NCI-H1048 (cell line): ENCODE measurements at regions not wholly inside any gene's neighbourhood (a gene's known extent, or its start where the extent isn't known, plus 50 kb on each side); places are given as distances from the start of the nearest gene placed in this dataset.

Experiments
- DNase-seq: peaks from one replicate; lab custom pipeline; 2025; lab: John Stamatoyannopoulos, UW

DNA sequence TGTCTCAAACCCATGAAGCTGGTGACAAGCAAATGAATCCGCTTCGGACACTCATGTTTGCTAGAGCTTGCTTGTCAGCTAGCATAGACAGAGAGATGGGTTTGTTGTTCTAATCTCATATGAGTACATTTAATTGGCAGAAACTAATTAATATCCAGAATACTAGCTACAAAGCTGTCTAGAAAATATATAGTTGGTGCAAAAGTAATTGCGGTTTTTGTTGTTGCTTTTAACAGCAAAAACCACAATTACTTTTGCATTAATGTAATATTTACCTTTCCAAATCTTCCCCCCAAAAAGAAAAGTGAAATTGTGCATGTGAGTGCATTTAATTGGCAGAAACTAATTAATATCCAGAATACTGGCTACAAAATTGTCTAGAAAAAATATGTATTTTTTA, 1115.2 kb downstream of the TDRD15 start:
- no peak for DNase-seq

DNA sequence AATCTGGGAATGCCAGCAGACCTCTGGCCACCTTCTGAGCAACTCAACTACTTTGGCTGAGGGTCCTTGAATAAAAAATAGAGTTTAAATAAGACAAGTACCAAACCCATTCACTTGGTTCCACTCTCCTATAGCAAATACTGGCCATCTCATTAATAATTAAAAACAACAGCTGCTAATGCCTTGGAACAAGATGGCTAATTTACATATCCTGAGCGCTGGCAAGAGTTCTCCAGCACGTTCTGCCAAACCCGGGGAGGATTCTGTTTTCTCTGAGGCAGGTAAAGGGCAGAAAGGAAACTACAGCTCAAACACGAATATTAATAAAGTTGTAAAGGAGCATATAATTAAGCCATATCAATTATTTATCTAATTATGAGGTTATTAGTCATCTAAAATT, 1123.7 kb downstream of the TDRD15 start:
- DNase-seq = no peak

DNA sequence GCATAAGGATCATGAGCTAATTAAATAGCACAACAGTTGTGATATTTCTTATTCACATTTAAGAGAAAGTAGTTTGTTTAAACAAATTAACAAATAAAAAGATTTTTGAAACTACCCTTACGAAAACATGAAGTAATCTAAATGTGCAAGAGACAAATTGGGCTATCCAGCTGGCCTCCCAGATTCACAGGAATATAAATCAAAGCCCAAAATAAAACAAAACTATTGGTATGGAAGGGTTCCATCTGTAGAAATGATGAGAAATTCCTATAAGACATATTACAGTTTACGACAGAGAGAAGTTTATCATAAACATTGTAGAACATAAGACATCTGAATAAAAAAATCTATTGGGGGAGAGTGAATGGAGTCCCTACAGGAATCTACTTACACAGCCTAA, 1125.1 kb downstream of the TDRD15 start:
- DNase-seq = no peak

DNA sequence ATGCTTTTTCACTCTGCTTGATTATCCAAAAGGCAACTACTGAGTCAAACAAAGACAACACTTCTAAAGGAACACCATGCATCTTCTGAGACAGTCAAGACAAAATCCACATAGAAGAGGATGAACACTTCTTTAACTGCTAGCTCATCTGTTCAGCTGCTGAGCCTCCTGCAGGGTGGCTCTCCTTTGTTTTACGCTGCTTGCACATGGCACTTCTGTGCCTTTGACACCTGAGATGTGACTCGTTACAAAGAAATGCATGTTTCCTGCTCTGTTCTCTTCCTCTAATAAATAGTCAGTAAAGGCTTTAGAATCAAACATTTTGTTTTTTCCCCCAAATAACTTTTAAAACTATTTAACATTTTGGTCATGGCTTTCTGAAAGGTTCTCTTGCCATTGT, 1129.4 kb downstream of the TDRD15 start:
- no peak for DNase-seq

DNA sequence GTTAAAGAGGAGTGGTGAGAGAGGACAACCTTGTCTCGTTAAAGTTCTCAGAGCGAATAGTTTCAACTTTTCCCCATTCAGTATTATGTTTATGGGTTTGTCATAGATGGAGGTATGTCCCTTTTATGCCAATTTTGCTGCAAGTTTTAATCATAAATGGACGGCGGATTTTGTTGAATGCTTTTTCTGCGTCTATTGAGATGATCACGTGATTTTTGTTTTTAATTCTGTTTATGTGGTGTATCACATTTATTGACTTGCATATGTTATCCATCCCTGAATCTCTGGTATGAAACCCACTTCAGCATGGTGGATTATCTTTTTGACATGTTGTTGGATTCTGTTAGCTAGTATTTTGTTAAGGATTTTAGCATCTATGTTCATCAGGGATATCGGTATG, 1123.8 kb upstream of the KLHL29 start:
- no peak for DNase-seq

DNA sequence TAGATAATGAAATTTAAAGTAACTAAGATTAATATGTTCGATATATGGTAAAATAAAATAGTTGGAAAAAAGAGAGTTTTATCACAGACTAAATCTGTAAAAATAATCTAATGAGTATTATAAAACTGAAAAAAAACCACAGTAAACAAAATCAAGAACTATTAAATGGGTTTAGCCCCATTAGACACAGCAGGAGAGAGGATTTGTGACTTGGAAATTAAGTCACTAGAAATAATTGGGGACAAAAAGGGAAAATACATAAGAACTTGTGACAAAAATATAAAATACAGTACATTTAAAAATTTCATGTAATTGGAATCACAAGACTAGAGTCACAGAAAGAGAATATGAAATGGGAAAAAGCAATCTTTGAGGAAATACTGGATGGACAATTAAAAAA, 1114.6 kb upstream of the KLHL29 start:
- DNase-seq = no peak

DNA sequence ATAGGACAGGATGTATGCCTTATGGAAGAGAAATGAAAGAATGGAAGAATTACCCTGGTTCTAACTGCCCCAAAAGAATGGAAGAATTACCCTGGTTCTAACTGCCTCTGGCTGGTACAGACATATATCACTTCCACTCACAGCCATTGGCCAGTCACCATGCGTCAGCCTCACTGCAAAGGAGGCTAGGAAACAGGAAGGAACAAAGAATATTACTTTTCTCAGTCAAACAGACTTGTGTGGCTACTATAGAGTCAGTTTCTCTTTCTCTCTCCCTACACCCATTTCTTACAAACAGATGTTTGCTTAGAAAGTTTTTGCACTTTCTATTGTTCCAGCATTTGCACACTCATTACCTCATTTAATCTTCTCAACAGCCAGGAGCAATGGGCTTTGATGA, 1111.1 kb upstream of the KLHL29 start:
- no peak for DNase-seq

DNA sequence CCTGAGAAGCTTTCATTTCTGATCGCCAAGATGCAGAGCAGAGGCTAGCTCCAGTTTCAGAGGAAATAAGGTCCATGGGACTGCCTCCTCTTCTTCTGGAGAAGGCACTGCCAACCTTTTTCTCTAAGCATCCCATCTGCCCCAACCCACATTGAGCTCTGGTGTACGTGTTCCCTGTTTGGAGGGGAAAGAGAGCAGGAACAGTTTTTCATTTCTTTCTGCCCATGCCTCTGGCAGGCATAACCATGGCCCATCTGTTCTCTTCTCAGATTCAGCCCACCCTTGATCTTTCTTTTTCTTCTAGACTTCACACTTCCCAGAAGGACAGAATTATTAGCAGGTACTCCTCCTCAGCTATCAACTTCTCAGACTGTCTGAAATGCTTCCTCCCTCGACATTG, 1110.3 kb upstream of the KLHL29 start:
- DNase-seq = no peak

DNA sequence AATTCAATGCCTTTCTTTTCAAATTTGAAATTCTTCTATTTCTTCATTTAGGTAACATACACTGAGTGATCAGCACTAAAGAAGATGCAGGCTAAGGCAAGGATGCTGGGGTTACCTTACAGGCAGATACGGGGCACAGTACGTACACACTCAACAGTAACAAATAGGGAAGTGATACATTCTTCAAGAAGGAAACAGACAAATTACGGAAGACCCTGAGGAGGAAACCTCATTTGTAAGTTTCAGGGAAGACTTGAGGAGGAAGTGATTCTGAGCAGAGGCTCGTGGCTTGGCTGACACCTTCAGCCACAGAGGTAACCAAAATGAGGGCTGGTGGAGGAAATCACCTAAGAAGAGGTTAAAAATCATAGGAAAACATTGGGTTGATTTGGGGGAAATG, 1108.3 kb upstream of the KLHL29 start:
- no peak for DNase-seq

DNA sequence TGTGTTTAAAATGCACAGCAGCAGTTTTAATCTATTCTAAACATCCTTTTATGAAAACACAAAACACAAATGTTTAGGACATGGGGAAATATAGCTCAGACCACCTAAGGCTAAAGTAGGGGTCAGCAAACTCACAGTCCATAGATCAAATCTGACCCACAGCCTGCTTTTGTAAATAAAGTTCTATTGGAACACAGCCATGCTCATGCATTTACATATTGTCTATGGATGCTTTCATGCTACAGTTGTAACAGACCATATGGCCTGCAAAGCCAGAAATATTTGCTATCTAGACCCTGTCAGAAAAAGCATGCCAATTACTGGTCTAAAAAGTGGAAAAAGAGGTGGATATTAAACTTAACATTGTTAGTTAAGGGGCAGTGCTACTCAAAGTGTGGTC, 1105.4 kb upstream of the KLHL29 start:
- DNase-seq = no peak

DNA sequence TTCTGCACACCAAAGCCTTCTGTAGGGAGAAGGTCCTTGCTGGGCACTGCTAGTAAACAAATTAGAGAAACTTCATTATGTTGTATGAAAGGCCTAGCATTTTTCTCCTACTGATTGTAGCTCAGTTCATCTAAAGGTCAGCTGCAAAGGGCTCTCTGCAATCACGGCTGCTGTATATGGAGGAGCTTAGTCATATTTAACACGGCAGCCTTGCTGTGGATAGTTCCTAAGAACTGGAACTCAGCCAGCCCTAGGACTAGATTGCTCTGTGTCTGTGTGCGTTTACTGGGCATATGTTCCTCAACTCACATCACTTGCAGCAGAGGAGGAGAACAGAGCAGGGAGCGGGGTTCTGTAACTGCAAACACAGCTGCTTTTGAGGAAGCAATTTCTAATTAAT, 1103.9 kb upstream of the KLHL29 start:
- no peak for DNase-seq

DNA sequence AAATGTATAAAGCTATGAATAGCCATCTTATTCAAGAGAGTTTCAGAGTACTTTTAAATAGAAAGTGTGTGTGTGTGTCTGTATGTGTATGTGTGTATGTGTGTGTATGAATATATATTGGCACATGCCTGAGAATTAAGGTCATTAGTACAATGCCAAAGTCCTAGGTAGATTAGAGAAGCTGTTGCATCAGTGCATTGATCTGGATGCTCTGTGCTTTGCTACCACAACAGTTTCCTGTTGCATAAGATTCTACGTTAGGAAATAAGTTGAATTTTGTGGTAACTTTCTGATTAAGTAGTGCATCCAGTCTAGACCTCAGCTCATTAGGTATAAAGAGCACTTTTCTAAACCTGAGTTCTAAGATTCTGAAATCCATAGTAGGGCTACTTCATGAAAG, 1102.8 kb upstream of the KLHL29 start:
- DNase-seq = no peak

DNA sequence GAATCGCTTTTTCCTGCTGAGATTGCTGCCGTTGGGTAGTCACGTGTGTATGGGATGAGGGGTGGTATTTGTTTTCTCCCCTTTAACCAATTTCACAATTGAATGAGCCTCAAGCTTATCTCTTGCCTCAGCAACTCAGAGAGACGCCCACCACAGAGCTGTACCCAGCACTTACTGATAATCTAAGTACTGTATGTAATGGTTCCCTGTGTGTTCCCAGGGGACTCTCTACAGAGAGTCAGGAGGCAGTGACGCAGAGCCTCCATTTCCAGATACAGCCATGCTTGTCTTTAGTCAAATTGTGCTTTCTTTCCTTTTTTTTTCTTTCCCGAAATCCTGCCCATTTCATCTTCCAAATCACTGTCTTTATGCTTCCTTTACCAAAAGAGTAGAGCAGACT, 1102.1 kb upstream of the KLHL29 start:
- DNase-seq = no peak

DNA sequence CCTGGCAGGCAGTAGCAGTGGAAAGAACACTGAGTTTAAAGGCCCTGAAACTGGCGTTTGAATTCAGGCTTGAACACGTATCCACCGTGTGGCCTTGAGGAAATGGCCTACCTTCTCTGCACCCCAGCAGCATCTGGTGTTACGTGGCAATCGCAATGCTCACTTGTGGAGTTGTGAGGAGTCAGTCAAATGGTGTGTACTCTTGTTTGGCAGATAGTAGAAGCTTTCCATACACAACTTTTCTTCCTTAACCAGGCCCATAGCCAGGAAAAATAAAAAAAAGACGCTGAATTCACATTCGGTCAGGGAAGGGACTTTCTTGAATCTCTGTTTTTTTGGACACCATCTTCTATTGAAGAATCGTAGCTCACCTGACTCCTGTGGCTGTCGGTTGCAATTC, 1101.5 kb upstream of the KLHL29 start:
- no peak for DNase-seq

DNA sequence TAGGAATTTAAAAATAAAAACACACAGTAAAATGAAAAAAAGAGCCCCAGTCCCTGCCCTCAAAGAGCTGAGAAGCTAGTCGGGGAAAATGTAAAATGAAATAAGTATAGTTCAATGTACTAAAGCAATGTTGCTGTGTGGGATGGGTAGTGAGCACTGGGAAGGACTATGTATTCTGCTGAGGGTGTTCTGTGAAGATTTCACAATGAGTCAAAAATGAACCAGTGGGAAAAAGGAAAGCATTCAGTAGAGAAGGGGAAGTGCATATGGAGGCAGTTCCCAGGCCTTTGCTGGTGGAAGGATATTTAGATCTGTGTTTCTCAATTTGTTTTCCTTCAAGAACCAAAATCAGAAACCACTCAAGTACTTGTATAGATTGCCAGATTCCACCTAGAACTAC, 1094.7 kb upstream of the KLHL29 start:
- no peak for DNase-seq

DNA sequence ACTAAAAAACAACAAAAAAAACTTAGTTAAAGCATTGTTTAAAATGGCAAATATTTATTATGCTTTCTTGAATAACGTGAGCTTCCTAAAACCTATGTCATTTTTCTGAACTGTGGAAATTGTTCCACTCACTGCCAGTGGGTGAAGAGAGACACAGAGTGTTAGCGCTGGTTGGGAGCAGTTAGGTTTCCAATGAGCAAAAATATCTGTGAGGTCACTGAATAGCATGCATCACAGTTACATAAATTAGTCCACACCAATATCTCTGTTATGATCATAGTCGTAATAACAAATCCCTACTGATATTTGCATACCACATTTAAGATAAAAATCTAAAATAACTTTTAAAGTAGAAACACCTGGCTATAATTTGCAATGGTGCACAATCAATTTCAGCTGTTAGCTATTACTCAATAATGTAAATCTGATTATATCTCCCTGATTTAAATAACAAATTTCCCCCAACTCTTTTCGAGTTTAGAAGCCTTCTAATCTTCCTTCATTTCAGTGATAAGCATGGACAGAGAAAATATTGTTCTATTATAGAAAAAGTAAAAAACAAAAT, 1094.0 kb upstream of the KLHL29 start:
- peak; percentile 87 for DNase-seq

DNA sequence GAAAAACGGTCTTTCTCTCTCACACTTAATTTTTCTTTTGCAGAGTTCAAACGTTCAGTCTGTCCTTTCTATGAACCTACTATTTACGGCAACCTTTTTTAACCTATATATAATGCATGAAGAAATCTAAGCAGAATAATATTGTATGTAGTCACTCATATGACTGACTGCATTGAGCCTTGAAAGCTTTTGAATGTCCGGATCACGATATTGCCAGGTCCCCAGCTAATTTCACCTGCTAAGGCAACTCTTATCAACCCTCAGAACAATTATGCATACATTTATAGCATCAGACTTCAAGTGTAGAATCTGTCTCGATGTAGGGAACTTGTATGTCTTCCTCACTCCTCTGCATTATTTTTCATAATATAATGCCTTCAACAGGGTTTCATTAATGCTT, 1083.8 kb upstream of the KLHL29 start:
- DNase-seq = no peak

DNA sequence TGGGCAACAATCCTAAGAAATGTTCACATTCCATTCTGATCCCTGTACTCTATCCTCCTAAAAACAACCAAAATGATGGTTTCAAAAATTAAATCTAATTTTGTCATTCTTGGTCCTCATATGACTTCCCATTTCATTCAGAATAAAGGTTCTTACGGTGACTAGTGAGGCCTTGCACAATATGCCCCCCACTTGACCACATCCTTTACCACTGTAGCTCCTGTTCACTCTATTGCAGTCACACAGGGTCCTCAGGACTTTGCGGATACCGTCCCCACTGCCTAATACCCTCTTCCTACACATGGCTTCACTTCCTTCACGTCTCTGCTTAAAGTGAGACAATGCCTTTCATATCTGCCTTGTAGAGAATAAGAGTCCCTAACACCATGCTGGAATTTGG, 1058.7 kb upstream of the KLHL29 start:
- DNase-seq = no peak

DNA sequence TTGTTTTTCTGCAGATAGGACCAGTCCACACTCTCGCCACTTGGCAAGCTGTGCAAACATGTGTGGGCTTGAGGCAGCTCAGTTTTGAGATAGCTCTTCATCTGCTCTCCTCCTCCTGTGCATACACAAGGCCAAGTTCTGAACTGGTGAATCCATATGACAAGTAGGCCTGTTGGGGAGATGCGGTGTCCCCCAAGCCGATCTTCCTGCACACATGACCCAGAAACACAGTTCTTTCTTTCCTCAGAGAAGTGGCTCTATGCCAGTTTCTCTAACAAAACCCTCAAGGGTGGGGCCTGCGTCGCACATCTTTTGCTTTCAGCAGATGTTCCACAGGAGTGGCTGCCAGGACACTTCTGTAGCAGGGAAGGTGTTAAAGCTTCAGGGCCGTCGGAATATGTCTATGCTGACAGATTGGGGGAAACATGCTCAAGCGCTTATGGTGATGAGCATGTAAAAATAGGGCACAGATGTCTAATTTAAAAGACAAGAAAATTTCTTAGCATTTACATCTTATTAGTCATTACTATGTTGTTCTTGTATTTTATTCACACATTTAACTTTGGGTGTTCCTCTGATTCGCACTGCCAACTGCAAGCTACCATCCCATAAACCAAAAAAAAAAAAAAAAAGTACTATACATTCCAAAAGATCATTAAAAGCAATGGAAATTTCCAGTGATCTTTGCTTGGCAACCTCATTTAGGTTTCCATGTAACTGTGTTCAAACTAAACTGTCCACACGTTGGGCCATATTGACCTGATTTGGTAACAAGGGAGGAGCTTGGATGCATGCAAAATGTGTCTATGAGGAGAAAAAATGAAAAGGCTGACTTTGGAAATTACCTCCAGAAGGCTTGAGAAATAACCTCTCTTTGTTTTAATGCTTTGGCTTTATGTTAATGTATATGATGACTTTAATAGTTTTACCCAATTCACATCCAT, 1055.5 kb upstream of the KLHL29 start:
- no peak for DNase-seq

DNA sequence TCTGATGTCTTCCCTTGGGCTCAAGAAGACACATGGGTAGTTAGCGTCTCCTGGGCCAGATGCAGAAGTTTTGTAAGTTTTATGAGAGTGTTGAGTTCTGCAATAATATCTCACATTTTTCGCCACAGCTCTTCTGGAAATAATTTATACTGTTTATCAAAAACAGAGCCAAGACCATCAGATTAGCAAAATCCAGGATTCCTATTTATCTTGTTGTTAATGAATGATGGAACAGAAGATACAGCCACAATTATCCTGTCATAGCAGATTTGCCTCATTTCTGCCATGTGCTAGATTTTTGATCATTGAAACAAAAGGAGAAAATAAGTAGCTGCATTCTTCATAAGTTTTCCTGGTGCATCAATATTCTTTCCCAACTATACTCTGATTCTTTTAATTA, 1048.6 kb upstream of the KLHL29 start:
- DNase-seq = no peak

DNA sequence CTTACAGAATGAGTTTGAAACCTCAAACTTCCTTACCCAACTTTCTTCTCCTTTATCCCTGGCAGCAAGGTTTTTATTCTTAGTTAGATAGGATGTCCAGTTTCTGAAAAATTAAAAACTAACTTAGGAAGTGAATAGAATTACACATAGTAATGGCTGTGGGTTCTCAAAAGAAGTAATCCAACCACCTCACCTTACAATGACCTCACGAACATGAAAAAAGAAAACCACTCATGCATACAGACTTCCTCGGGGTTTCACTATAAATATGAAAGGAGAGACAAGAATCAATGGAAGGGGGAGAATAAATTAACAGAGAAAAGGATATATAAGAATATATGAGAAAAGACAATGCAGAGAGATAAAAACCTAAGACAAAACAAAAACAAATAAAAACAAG, 1044.3 kb upstream of the KLHL29 start:
- DNase-seq = no peak

DNA sequence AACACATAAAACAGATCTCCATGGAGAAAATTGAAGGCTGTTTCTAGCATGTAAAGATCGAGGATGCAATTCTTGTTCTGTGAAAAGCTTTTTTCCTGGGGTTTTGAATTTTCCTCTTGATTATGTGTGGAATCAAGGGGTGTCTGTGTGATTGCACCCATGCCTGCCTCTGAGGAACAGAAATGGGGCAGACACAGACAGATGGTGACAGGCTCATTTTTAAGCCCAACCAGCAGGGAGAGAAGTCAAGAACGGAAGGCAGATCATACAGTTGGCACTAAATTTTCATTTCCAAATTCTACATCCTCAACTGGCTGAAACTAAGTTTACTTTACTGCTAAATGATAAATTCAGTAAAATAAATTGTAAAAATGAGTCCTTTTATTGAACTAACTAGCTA, 1037.7 kb upstream of the KLHL29 start:
- DNase-seq = no peak

DNA sequence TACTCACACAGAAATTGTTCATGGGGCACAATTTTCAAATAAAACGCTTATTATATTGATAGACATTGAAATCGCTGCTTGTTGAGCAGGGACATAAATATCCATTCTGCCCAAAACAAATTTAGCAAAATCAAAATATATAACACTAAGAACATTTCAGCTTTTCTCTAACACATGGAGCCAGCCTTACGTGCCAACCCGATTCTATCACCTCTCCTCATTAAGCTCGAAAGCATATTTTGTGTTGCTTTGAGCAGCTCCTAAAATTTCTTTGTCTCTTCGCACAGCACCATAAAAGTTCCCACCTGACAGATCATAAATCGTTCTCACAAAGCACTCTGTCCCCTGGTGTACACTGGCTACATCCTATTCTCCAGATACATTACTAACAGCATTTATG, 1034.4 kb upstream of the KLHL29 start:
- DNase-seq = no peak
